ENCODE measurements at regions not wholly inside any gene's neighbourhood (a gene's known extent, or its start where the extent isn't known, plus 50 kb on each side); places are given as distances from the start of the nearest gene placed in this dataset.

DNA sequence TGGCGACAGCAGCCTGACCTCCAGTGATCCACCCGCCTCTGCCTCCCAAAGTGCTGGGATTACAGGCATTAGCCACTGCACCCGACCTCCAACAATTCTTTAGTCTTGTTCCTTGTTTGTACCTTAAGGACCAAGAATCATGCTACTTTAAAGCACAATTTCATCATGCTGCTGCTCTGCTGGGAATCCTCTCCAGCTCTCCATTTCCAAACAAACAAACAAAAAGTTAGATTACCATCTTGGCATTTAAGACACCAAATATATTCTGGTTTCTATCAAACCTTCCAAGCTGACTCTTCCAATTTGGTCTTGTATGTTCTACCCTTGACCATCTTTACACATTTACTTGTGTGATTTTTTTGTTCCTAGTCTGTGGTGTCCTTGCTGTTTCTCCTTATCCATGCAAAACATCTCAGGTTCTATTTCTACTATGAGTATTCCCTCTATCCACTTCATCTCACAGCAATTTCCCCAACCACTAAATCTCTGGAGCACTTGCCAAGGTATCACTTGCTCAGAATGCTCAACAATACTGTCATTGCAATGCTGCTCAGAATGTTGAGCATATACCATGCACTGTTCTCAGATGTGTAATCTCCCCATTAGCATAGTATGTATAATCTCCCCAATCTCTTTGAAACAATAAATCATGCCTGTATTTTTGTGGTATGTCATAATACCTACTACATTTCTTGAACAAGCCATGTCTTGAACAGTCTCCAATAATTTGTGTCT lies 73.2 kb upstream of the GALNT5 start:
- DNase-seq (ENCODE audit: low read depth in 2 of 2): no peak

DNA sequence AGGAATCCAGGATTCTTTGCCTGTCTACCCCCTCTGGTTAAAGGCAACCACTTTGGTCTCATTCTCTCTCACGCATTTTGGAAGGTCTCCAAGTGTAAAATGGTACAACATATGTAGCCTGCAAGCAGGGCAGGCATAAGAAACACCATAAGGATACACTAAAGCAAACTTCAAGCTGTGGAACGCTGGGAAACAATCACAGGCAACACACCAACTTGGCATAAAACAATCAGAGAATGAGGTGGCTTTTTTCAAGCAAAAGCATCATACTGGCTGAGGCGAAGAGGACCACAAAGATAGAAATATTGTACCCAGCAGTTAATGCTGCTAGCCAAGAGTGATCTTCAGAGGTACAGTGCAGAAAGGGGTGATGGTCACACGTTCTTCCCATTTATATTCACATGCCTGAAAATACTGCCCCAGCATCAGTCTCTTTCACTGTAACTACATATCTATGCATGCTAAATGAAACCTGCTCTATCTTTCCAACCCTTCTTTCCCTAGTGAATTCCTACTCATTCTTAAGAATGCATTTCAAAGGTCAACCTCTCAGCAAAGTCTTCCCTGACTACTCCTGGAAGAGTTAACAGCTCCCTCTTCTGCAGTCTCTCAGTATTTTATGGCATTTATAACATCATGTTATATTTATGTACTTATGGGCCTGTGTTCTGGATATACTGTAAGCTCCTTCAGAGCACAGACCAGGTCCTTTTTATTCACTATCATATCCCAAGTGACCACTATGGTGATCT lies 71.9 kb upstream of the GALNT5 start:
- DNase-seq (ENCODE audit: low read depth in 2 of 2): no peak

DNA sequence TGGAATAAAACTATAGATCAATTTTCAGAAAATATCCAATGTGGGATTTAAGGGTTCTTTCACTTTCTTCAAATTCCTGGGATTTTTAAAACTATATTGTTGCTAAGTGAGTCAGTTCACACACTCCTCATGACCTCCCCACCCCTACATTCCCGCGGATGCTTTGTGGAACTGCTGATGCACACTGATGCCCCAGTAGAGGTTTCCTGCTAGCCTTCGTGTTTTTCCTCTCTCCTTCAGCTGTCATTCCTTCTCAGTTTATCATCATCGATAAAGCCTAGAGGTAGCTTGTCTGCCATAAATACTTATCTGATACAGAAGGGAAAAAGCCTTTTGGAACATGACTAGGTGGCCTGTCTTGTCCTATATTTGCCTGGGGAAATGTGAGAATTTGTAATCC lies 67.4 kb upstream of the GALNT5 start:
- DNase-seq (ENCODE audit: low read depth in 2 of 2): no peak

DNA sequence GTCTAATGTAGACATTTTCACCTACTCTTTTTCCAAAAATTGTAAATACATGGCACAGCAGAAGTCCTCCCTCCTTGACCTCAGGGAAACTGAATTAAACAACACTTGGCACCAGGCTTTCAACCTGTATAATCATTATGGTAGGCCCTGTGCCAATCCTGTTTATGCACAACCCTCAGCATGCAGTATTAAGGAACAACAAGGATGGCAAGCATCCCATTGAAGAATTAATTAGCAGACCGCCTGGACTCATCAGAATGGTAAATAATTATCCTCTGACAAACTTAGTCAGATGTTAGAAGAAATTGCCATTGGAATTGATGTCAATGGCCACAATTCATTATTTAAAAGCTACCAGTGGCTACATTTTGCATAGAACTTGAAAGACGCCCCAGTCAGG lies 66.3 kb upstream of the GALNT5 start:
- DNase-seq (ENCODE audit: low read depth in 2 of 2): no peak

DNA sequence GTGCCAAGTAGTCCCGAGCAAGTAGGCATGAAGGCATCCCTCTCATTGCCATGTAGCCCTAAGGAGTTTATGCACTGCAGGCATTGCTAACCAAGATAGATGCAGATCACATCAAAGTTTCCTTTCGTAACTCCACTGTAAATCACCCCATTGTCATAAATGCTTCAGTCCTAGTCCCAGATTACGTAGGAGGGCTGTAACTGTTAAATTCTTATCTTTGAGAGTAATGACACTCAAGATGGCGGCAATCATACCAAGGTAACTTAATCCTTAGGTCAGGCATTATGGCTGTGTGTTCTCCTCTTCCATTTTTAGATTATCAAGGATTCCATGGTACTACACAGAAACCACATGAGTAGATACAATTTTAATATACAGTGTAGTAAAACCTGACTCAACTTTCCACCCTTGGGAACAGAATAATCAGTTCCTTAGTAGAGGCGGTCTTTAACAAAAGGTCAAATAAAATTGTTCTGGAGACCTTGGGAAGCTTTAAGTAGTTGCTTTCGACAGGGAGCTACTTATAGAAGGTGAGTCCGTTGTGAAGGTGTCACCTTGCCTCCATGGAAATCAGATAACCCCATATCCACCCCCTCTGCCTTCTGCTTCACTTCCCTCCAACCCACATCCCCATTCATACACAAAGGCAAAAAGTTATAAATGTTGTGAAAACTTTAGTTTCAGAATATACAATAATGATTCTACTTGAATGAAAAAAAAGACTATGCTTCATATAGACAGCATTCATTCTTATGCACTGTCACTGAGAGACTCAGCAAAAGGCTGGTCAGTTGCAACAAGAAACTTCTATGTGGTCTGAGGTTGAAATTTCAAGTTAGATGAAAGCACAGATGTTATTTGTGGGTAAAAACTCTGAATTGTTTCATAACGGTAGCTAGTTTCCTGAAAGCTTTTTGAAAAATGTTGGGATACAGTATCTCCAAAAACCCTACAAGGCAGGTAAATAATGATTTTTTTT lies 64.8 kb upstream of the GALNT5 start:
- no peak for DNase-seq (ENCODE audit: low read depth in 2 of 2)

DNA sequence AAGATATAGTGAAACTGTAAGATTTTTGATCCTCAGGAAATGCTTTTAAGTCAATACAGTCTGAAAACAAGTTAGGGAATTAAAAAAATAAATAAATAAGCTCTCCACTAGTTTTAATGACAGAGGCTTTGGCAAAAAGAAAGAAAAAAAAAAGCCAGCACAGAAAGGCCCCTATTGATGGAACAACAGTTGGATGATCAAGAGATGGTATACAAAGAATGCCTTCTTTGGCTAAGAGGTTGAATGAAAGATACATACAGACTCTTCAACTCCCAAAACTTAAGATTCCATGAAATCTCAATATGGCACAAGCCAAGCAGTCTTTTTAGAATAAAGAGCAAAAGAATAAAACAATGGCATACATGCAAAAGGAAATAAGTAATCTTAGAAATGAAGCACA lies 64.0 kb upstream of the GALNT5 start:
- no peak for DNase-seq (ENCODE audit: low read depth in 2 of 2)

DNA sequence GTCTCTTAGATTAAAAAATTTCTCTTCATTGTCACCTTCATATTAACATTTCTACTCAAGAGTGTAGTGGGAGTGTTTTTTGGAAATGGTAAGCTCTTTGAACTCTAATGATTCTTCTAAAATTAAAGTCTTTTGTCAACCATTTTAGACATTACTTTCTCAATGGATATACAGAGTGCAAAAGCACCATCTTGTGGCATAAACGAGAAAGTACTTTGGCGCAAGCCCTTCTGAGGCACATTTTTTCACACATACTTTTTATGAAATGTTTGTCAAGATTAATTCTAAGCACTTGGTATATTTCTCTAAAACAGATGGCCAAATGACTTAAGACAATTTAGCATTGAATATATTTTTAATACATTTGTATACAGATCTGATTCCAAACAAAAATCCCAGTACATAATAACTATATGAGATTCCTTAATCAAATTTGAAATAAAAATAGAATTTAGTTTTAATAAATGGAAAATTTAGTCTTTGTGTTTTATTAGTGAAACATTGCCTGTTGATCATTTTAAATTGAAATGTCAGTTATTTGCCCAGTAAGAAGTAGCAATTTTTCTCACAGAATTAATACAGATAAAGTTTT lies 63.3 kb upstream of the GALNT5 start:
- DNase-seq (ENCODE audit: low read depth in 2 of 2): no peak

DNA sequence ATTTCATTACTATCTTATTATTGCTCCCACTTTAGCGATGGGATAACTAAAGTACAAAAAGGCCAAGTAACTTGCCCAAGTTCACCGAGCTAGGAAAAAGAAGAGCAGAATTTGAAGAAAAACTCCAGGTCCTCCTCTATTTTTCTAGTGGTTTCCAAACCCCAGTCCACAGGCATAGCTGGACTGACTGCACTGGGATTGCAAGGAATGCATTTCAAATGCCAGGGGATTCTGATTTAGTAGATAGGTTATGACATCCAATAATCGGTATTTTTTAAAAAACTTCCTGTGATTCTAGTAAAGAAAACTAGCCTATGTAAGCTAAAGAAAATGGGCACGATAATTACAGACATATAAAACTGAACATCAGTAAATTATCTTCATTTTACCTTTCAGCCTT lies 62.7 kb upstream of the GALNT5 start:
- no peak for DNase-seq (ENCODE audit: low read depth in 2 of 2)

DNA sequence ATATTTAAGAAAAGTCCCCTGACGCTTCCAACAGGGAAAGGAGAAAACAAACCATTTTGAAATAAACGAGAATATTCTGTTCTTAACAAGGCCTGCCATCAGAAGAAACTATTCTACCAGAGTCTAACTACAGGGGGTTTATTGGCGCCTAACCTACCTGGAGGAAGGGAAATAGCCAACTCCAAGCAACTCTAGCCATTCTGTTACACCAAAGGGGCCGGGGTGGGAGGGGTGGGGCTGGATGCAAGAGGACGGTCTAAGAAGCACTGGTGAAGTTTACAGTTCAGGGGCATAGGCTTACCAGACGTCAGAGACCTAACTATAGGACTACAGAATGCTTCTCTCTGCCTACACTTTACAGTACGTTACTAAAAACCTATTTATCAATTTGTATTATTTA lies 60.5 kb upstream of the GALNT5 start:
- no peak for DNase-seq (ENCODE audit: low read depth in 2 of 2)

DNA sequence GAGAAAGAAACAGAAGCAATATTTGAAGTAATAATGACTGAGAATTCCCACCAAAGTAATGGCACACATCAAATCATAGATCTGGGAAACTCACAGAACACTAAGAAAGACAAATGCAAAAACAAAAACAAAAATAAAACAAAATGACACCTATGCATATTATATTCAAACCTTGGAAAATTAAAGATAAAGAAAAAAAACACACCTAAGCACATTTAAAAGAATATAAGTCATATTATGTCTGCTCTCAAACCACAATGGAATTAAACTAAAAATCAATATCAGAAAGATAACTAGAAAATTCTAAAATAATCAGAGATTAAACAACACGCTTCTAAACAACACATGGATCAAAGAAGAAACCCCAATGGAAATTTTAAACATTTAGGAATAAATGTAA lies 59.7 kb upstream of the GALNT5 start:
- no peak for DNase-seq (ENCODE audit: low read depth in 2 of 2)

DNA sequence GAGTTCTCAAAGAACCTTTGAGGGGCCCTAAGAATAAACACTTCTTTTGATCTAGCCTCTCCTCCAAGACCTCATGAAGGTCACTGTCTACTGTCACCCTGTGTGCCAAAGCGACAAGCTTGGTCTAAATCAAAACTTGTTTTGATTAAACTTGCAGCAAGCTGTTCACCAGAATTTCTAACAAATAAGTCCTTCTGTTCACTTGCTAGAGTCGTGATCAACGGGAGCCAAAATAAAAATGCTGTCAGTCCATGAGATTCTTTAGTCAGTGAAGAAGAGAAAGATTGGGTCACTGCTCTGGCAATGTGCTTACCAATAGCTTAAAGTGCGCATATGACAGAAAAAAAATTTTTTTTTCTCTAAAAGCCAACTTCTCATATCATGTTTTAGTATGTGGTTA lies 53.9 kb upstream of the GALNT5 start:
- DNase-seq (ENCODE audit: low read depth in 2 of 2): no peak

DNA sequence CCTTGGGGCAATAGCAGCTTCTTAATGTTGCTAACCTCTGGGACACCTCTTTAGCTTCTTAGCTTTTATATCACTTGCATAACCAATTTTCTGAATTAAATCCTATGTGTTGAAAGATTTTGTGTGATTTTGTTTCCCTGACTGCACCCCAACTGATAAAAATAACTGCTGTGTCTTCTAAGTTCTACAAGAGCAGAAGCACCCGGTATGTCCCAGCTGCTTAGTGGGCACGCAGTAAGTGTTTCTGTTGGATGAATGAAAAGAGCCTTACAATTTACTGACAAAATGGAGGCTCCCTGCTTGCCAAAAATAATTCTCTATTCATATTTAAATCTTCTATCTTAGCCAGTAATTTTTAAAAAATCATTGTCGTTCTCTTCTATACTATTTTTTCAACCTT lies 53.1 kb upstream of the GALNT5 start:
- no peak for DNase-seq (ENCODE audit: low read depth in 2 of 2)

DNA sequence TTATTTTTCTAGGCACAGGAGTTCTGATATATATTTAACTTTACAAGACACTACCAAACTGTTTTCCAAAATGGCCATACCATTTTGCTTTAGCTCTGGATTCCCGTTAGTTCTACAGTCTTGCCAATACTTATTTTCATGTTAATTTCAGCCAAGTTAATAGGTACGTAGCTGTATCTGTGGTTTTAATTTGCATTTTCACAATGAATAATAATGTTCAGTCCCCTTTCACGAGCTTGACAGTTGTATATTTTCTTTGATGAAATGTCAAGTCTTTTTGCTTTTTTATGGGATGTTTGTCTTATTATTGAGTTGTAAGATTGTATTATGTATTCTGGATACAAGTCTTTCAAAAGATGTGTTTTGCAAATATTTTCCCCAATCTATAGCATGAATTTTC lies 50.6 kb upstream of the GALNT5 start:
- no peak for DNase-seq (ENCODE audit: low read depth in 2 of 2)

Data from fibroblast of skin of left biceps (primary cell).